ENCODE measurements at regions not wholly inside any gene's neighbourhood (a gene's known extent, or its start where the extent isn't known, plus 50 kb on each side); places are given as distances from the start of the nearest gene placed in this dataset.

DNA sequence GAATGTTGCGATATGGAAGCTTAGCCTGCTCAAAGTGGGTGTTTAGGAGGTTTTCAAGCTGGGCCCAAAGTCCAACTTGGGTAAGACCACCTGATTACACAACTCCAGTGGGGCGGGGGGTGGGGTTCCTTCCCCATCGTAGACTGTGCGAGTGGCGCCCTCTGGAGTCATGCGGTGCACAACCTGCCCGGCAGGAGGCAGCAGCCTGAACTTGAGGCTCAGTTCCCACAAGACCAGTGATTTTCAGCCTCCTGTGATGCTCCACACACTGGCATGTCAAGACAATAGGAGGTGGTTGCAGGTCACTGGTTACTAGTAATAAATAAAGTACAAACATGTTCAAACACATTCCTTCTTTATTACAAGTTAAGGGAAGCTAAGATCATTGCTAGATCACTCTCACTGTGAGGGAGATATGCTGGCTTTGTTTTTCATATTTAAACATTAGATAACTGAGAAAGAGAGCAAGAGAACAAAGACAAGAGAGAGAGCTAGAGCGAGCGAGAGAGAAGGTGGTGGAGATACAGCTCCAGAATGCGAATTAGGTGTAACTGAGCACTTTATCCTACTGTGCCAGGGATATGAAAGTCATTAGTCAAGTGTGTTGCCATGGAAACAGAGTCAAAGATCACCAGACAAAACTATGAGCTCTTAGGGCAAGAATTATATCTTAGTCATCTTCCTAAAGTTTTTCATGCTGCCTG lies 97.4 kb upstream of the BMPER start (continued):
- TF ChIP-seq, protein P1, sequence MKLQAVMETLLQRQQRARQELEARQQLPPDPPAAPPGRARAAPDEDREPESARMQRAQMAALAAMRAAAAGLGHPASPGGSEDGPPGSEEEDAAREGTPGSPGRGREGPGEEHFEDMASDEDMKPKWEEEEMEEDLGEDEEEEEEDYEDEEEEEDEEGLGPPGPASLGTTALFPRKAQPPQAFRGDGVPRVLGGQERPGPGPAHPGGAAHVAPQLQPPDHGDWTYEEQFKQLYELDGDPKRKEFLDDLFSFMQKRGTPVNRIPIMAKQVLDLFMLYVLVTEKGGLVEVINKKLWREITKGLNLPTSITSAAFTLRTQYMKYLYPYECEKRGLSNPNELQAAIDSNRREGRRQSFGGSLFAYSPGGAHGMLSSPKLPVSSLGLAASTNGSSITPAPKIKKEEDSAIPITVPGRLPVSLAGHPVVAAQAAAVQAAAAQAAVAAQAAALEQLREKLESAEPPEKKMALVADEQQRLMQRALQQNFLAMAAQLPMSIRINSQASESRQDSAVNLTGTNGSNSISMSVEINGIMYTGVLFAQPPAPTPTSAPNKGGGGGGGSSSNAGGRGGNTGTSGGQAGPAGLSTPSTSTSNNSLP (IDR thresholded peaks at IDR 0.05; ENCODE audit: low read depth, low read length) = no peak
- no peak for TF ChIP-seq ZFP36L1 (CRISPR knock-in tag; IDR thresholded peaks at IDR 0.05)
- TF ChIP-seq SKI (IDR thresholded peaks at IDR 0.05; ENCODE audit: partially characterized antibody) = peak; percentile 34
- TF ChIP-seq, protein P2, sequence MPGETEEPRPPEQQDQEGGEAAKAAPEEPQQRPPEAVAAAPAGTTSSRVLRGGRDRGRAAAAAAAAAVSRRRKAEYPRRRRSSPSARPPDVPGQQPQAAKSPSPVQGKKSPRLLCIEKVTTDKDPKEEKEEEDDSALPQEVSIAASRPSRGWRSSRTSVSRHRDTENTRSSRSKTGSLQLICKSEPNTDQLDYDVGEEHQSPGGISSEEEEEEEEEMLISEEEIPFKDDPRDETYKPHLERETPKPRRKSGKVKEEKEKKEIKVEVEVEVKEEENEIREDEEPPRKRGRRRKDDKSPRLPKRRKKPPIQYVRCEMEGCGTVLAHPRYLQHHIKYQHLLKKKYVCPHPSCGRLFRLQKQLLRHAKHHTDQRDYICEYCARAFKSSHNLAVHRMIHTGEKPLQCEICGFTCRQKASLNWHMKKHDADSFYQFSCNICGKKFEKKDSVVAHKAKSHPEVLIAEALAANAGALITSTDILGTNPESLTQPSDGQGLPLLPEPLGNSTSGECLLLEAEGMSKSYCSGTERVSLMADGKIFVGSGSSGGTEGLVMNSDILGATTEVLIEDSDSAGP (CRISPR knock-in tag; IDR thresholded peaks at IDR 0.05; ENCODE audit: borderline replicate concordance) = 0 out of 2 replicates have a peak, but pooled peaks have one; percentile 17
- peak; percentile 79; the same call in 1 of the 2 replicates for TF ChIP-seq REPIN1 (CRISPR knock-in tag; IDR thresholded peaks at IDR 0.05; ENCODE audit: borderline replicate concordance, low read depth)
- TF ChIP-seq ZNF615 (CRISPR knock-in tag; IDR thresholded peaks at IDR 0.05; ENCODE audit: borderline replicate concordance) = no peak
- TF ChIP-seq, protein P3, sequence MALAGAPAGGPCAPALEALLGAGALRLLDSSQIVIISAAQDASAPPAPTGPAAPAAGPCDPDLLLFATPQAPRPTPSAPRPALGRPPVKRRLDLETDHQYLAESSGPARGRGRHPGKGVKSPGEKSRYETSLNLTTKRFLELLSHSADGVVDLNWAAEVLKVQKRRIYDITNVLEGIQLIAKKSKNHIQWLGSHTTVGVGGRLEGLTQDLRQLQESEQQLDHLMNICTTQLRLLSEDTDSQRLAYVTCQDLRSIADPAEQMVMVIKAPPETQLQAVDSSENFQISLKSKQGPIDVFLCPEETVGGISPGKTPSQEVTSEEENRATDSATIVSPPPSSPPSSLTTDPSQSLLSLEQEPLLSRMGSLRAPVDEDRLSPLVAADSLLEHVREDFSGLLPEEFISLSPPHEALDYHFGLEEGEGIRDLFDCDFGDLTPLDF (CRISPR knock-in tag; IDR thresholded peaks at IDR 0.05) = no peak
- TF ChIP-seq CBX5 (CRISPR knock-in tag; IDR thresholded peaks at IDR 0.05; ENCODE audit: borderline replicate concordance) = 0 out of 2 replicates have a peak, but pooled peaks have one; percentile 21
- TF ChIP-seq, protein P4, sequence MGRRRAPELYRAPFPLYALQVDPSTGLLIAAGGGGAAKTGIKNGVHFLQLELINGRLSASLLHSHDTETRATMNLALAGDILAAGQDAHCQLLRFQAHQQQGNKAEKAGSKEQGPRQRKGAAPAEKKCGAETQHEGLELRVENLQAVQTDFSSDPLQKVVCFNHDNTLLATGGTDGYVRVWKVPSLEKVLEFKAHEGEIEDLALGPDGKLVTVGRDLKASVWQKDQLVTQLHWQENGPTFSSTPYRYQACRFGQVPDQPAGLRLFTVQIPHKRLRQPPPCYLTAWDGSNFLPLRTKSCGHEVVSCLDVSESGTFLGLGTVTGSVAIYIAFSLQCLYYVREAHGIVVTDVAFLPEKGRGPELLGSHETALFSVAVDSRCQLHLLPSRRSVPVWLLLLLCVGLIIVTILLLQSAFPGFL (CRISPR knock-in tag; IDR thresholded peaks at IDR 0.05) = no peak
- TF ChIP-seq, protein P5, sequence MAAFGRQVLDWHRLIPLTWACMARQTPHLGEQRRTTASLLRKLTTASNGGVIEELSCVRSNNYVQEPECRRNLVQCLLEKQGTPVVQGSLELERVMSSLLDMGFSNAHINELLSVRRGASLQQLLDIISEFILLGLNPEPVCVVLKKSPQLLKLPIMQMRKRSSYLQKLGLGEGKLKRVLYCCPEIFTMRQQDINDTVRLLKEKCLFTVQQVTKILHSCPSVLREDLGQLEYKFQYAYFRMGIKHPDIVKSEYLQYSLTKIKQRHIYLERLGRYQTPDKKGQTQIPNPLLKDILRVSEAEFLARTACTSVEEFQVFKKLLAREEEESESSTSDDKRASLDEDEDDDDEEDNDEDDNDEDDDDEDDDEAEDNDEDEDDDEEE (CRISPR knock-in tag; IDR thresholded peaks at IDR 0.05) = no peak
- no peak for TF ChIP-seq ZNF7 (CRISPR knock-in tag; IDR thresholded peaks at IDR 0.05)
- TF ChIP-seq NPAS2 (CRISPR knock-in tag; IDR thresholded peaks at IDR 0.05; ENCODE audit: borderline replicate concordance) = no peak
- peak; percentile 63; the same call in 1 of the 2 replicates for TF ChIP-seq ZNF430 (CRISPR knock-in tag; IDR thresholded peaks at IDR 0.05)
- TF ChIP-seq CEBPG (CRISPR knock-in tag; IDR thresholded peaks at IDR 0.05) = peak; percentile 87
- TF ChIP-seq KDM5B (CRISPR knock-in tag; IDR thresholded peaks at IDR 0.05; ENCODE audit: borderline replicate concordance) = no peak
- TF ChIP-seq TCF7L2 (IDR thresholded peaks at IDR 0.05; ENCODE audit: low read depth, low read length) = no peak
- TF ChIP-seq TAF1 (CRISPR knock-in tag; IDR thresholded peaks at IDR 0.05) = no peak
- TF ChIP-seq FOSL2 (CRISPR knock-in tag; IDR thresholded peaks at IDR 0.05) = peak; percentile 25; the same call in 1 of the 2 replicates
- 0 out of 2 replicates have a peak, but pooled peaks have one; percentile 43 for TF ChIP-seq RBAK (CRISPR knock-in tag; IDR thresholded peaks at IDR 0.05)
- TF ChIP-seq SRSF9 (IDR thresholded peaks at IDR 0.05; ENCODE audit: borderline replicate concordance, insufficient read depth, low read depth, low read length, poor library complexity, severe bottlenecking) = no peak
- no peak for TF ChIP-seq ZMAT3 (CRISPR knock-in tag; conservative IDR thresholded peaks at IDR 0.05)
- TF ChIP-seq KDM1A (CRISPR knock-in tag; IDR thresholded peaks at IDR 0.05) = no peak
- TF ChIP-seq ZNF563 (CRISPR knock-in tag; IDR thresholded peaks at IDR 0.05) = no peak
- no peak for TF ChIP-seq U2AF1 (optimal IDR thresholded peaks at IDR 0.05; ENCODE audit: low read depth, low read length)

All from HepG2 (cell line).